MG63 (cell line): ENCODE measurements at regions not wholly inside any gene's neighbourhood (a gene's known extent, or its start where the extent isn't known, plus 50 kb on each side); places are given as distances from the start of the nearest gene placed in this dataset.
A peak's percentile ranks its signal among the peaks of the same experiment; 100 is the strongest.

Experiments
- DNase-seq: peaks from one replicate; pipeline ENCODE4 v3.0.0-alpha.2; 2020
- H3K27me3 ChIP-seq: fragments of 250-450 bp; sonication (Bioruptor Pico); 2 replicates; pipeline ENCODE4 v1.5.1; 2020; ENCODE audit warnings: mild to moderate bottlenecking, moderate library complexity
- H3K36me3 ChIP-seq: fragments of 250-450 bp; sonication (Bioruptor Pico); 2 replicates; pipeline ENCODE4 v1.5.1; 2020; ENCODE audit warnings: mild to moderate bottlenecking, moderate library complexity
- H3K4me3 ChIP-seq: fragments of 250-450 bp; sonication (Bioruptor Pico); 2 replicates; pipeline ENCODE4 v1.5.1; 2020; ENCODE audit warnings: mild to moderate bottlenecking, moderate library complexity
- H3K9me3 ChIP-seq: fragments of 250-450 bp; sonication (Bioruptor Pico); 2 replicates; pipeline ENCODE4 v1.5.1; 2020; ENCODE audit warnings: mild to moderate bottlenecking, moderate library complexity

GRCh38 chr16:85461814-85462713 is 151.1 kb upstream of the GSE1 start:
- H3K4me3 ChIP-seq: no peak overlapping the region
- H3K36me3 ChIP-seq: no peaks in the 10 kb centered on the region
- H3K9me3 ChIP-seq: no peaks in the 10 kb centered on the region
- H3K27me3 ChIP-seq: no peaks in the 10 kb centered on the region
- no peak for DNase-seq

DNA sequence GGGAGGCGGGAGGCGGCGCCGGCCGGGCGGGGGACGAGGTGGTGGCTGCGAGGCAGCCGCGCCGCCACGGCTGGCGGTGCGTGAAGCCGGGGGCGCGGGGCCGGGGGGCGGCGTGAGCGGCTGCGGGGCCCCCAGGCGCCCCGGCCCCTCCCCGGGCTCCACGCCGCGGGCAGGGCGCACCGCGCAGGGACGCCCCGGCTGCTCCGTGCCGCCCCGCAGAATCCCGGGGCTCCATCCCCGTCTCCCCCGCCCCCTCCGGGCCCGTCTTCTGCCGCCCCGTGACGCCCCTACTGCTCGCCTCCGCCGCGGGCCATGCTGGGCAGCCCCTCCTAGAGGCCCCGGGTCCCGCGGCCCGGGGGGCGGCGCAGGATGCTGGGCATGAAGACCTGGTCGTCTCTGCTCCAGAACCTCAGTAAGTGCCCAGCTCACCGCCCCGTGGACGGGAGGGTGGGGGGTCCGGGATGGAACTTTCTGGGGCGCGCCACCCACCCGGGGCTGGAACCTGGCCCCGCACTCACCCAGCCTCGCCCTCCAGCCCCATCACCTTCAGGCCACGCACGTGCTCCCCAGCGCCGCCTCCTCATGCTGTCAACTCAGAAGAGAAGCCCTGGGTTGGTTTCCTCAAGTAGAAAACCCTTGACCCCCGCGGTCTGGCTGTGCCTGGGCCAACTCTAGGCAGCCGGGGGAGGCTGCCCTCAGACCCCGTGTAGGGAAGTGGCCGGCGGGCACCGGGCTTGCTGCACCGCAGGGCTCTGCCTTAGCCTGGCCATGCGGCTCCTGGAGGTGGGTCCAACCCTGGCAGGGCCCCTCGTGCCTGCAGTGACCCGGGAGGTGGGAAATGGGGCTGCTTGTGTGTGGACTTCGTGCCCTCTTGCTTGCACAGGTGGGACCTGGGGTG is 150.2 kb upstream of the GSE1 start:
- no peaks in the 10 kb centered on the region for H3K36me3 ChIP-seq
- no peaks in the 10 kb centered on the region for H3K27me3 ChIP-seq
- no peak overlapping the region for H3K4me3 ChIP-seq
- H3K9me3 ChIP-seq: no peaks in the 10 kb centered on the region
- DNase-seq: no peak

DNA sequence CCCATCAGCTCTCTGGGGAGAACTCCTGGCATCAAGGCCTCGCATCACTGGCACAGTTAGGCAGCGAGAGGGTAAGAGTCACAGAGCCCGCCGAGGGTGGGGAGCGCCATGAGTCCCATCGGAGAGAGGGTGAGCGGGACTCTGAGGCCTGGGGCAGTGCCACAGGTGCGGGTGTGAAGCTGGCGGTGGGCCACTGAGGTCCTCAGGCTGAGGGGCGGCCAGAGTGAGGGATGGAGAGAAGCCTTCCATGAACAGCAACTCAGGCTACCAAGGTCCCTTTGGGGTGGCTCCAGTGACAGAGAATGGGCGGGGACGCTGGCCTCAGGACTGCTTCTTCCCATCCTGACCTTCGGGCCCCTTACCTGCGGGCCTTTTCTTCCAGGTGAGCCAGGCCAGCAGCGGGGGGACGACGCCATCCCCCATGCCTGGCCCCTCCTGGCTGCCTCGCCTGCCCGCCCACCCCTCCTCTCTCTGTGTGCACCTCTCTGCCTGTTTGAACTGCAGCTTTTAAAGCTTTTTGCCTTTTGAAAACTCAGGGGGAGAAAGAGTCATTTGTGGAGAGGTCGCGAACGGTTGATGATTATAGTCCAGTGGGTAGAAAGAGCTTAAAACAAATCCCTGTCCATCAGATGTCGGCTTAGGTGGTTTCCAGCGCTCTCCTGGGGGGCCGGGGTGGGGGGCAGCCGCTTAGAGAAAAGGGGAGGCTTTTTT is 149.3 kb upstream of the GSE1 start:
- no peak for DNase-seq
- Histone ChIP-seq H3K9me3 (no peaks in the 10 kb centered on the region), H3K27me3 (no peaks in the 10 kb centered on the region), H3K4me3 (no peak overlapping the region), H3K36me3 (no peaks in the 10 kb centered on the region)

GRCh38 chr16:85464383-85465305 is 148.5 kb upstream of the GSE1 start:
- Histone ChIP-seq H3K27me3 (no peaks in the 10 kb centered on the region), H3K36me3 (no peaks in the 10 kb centered on the region)
- DNase-seq: no peak

DNA sequence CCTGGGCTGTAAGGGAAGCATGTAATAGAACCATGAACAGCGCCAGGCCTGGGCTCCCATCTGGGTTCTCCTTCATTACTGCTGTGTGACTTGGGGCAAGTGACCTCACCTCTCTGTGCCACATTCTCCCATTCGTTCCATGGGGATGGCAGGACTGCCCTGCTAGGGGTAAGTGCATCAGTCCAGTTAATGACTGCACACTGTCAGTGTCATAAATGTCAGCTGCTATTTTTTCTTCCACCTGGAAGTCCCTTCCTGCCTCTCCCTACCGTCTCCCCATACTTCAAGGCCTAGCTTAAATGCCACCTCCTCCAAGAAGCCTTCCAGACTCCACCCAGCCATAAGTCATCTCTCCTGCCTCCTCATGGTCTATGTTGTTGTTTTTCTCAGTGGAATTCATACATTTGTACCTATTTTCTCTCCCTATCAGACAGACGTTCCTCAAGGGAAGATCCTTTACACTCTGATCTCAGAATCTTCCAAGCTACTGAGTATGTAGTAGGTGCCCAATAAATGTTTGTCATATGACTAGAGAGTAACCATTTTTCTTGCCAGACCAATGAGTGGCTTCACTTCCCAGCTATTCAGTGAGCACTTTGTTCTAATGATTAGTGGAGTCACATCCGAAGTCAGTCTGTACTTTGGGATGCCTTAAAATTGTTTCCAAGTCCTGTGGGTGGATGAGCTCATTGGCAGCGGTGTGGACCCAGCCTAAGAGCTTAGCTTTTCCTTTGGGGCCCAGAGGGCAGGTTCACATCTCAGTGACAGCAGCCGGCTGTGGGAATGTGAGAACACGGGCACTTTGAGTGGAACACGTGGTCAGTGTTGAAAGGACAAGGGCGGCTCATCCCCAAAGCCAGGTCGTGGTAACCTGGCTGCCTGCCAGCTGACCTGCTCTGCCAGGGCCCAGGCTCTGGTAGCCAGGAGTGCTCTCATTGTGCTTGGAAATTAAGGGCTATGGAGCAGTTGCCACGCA is 147.5 kb upstream of the GSE1 start:
- DNase-seq: peak; percentile 73
- H3K27me3 ChIP-seq: no peaks in the 10 kb centered on the region
- H3K4me3 ChIP-seq: no peak overlapping the region
- no peaks in the 10 kb centered on the region for H3K36me3 ChIP-seq
- no peaks in the 10 kb centered on the region for H3K9me3 ChIP-seq

More at GRCh38 chr16:85464383-85465305, 148.5 kb upstream of the GSE1 start:
- H3K4me3 ChIP-seq: no peak overlapping the region
- H3K9me3 ChIP-seq: no peaks in the 10 kb centered on the region

DNA sequence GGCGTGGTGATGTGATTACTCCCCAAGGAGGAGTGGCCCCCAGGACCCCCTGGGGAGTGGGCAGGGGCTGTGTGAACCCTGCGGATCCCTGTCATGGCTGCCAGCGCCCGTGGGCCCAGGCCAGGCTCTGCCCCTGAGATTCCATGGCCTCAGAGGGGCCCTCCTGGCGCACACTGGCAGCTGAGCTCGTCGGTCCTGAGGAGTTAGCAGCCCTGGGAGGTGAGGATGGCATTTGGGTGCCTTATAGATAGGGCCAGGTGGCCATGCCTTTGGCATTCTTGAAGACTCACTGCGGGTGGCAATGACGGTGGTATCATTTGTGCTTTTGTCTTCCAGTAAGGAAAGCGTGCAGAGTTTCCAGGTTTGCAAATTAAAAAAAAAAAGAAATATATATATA is 146.8 kb upstream of the GSE1 start:
- no peak overlapping the region for H3K4me3 ChIP-seq
- H3K36me3 ChIP-seq: no peaks in the 10 kb centered on the region
- DNase-seq: no peak
- no peaks in the 10 kb centered on the region for H3K27me3 ChIP-seq
- H3K9me3 ChIP-seq: no peaks in the 10 kb centered on the region

DNA sequence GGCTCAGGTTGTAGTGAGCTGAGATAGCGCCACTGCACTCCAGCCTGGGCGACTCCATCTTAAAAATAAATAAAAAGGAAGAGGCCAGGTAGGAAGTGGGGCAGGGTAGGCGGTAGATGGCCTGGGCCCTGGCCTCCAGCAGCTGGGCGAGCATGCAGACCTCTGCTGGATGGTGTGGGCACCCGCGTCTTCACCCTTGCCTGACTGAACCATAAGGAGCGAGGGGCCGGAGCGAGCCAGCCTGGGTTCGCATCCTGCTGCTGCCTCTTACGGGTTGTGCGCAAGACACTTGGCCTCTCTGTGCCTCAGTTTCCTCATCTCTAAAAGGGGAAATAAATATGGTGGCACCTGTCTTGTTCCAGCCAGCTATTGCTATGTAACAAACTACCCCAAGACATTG is 146.1 kb upstream of the GSE1 start:
- no peaks in the 10 kb centered on the region for H3K9me3 ChIP-seq
- no peaks in the 10 kb centered on the region for H3K27me3 ChIP-seq
- no peak overlapping the region for H3K4me3 ChIP-seq
- H3K36me3 ChIP-seq: no peaks in the 10 kb centered on the region
- no peak for DNase-seq

DNA sequence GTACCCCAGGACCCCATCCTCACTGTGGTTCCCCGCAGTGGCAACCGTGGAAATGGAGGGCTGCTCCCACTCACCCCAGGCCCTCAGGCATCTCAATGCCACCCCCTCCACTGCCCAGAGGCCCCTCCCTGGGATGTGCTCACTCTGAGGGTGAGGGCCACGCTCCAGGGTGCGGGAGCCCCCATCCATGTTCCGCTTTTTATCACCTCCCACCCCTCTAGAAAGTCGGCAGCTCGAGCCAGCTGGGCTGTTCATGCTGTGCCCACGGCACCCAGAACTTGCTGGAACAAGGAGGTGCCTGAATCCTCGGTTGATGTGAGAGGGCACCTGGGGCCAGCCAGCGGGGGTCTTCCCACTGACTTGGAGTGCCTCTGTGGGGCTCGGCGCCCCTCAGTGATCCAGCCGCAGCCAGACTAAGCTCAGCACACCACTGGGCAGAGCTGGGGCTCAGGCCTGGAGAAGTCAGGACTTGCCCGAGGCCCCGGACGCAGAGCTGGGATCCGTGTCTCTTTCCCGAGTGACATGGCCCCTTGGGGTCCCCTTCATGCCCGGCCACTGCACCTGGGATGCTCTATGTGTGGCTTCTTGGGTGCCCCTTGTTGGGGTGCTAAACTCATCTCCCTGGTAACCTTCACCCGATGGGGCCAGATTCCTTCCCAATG is 143.1 kb upstream of the GSE1 start:
- H3K36me3 ChIP-seq: no peaks in the 10 kb centered on the region
- DNase-seq: no peak
- no peaks in the 10 kb centered on the region for H3K27me3 ChIP-seq
- H3K9me3 ChIP-seq: no peaks in the 10 kb centered on the region
- H3K4me3 ChIP-seq: no peak overlapping the region

GRCh38 chr16:85470873-85471272 is 142.2 kb upstream of the GSE1 start:
- Histone ChIP-seq H3K27me3 (no peaks in the 10 kb centered on the region), H3K4me3 (no peak overlapping the region), H3K36me3 (no peaks in the 10 kb centered on the region), H3K9me3 (no peaks in the 10 kb centered on the region)
- no peak for DNase-seq

- no peaks in the 10 kb centered on the region for H3K36me3 ChIP-seq
- DNase-seq: no peak
- no peaks in the 10 kb centered on the region for H3K9me3 ChIP-seq
- H3K4me3 ChIP-seq: no peak overlapping the region
- no peaks in the 10 kb centered on the region for H3K27me3 ChIP-seq
Observed at GRCh38 chr16:85471469-85472431, 141.4 kb upstream of the GSE1 start.

DNA sequence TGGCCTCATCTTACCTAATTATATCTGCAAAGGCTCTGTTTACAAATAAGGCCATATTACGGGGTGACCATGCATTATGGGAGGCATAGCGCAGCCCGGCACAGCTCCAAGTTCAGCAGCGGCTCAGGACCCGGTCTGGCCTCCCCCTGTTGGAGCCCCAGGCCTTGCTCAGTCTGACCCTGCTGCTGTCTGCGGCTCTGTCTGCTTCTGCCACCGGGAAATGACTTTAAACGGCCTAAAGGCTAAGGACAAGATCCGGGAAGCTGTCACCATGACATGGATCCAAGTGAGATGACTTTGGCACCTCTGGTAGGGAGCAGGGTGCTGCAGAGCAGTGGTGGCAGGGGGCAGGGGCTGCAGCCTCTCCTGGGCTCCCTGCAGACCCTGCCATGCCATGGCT is 140.6 kb upstream of the GSE1 start:
- DNase-seq: no peak
- H3K4me3 ChIP-seq: no peak overlapping the region
- H3K27me3 ChIP-seq: no peaks in the 10 kb centered on the region
- no peaks in the 10 kb centered on the region for H3K9me3 ChIP-seq
- no peaks in the 10 kb centered on the region for H3K36me3 ChIP-seq

- Histone ChIP-seq H3K4me3 (no peak overlapping the region), H3K9me3 (no peaks in the 10 kb centered on the region), H3K27me3 (no peaks in the 10 kb centered on the region), H3K36me3 (no peaks in the 10 kb centered on the region)
- DNase-seq: no peak
Observed at GRCh38 chr16:85473323-85473722, 139.8 kb upstream of the GSE1 start.

- H3K36me3 ChIP-seq: no peaks in the 10 kb centered on the region
- no peaks in the 10 kb centered on the region for H3K27me3 ChIP-seq
- peak; percentile 63 for DNase-seq
- no peaks in the 10 kb centered on the region for H3K9me3 ChIP-seq
- H3K4me3 ChIP-seq: no peak overlapping the region
Observed at GRCh38 chr16:85473909-85474620, 139.1 kb upstream of the GSE1 start.
